SU-DHL-6 (cell line): ENCODE measurements at regions not wholly inside any gene's neighbourhood (a gene's known extent, or its start where the extent isn't known, plus 50 kb on each side); places are given as distances from the start of the nearest gene placed in this dataset.

Experiments used
- H2AFZ ChIP-seq: fragments of 200-600 bp; sonication (generic); 2 replicates; pipeline ENCODE4 v1.6.1; 2014; ENCODE audit warnings: low read depth, mild to moderate bottlenecking, moderate library complexity, mixed read lengths, antibody characterized with exemption, low read length; ENCODE audit not compliant: severe bottlenecking
- H3F3A ChIP-seq: fragments of 200-600 bp; shearing (Covaris generic); 2 replicates; pipeline ENCODE4 v1.6.0; 2016; ENCODE audit warnings: antibody characterized with exemption, mild to moderate bottlenecking; ENCODE audit not compliant: insufficient read depth
- H3K27ac ChIP-seq: fragments of 200-600 bp; sonication (generic); 2 replicates; pipeline ENCODE4 v1.5.1; 2016; ENCODE audit warnings: low read depth, mild to moderate bottlenecking, low read length, moderate library complexity, mixed read lengths
- H3K27me3 ChIP-seq: fragments of 200-600 bp; sonication (generic), shearing (Covaris generic); 2 replicates; pipeline ENCODE4 v1.6.0; 2014; ENCODE audit warnings: mild to moderate bottlenecking, low read length
- H3K36me3 ChIP-seq: fragments of 200-600 bp; sonication (generic); 2 replicates; pipeline ENCODE4 v1.6.1; 2014; ENCODE audit warnings: mild to moderate bottlenecking, low read length, mixed read lengths
- H3K4me2 ChIP-seq: fragments of 300-600, 200-600 bp; shearing (Covaris generic), sonication (generic); 2 replicates; pipeline ENCODE4 v1.6.0; 2014; ENCODE audit warnings: low read length, low read depth, mild to moderate bottlenecking; ENCODE audit not compliant: poor library complexity, severe bottlenecking
- H3K4me3 ChIP-seq: fragments of 200-600 bp; sonication (generic); 2 replicates; pipeline ENCODE4 v1.5.1; 2014; ENCODE audit warnings: antibody characterized with exemption, low read length, mild to moderate bottlenecking, mixed read lengths; ENCODE audit not compliant: insufficient read depth, poor library complexity, severe bottlenecking
- H3K79me2 ChIP-seq: fragments of 200-600 bp; sonication (generic); 2 replicates; pipeline ENCODE4 v1.6.1; 2014; ENCODE audit warnings: mild to moderate bottlenecking, low read length, moderate library complexity; ENCODE audit not compliant: insufficient read depth
- H3K9ac ChIP-seq: fragments of 200-600 bp; sonication (generic); 2 replicates; pipeline ENCODE4 v1.7.0; 2014; ENCODE audit warnings: mild to moderate bottlenecking, low read length
- H3K9me2 ChIP-seq: fragments of 200-600 bp; sonication (generic); replicated peaks from 2 replicates; pipeline ENCODE4 v1.6.1; 2014; ENCODE audit warnings: low read length; ENCODE audit not compliant: insufficient read depth
- H3K9me3 ChIP-seq: fragments of 200-600 bp; sonication (generic); 2 replicates; pipeline ENCODE4 v1.6.1; 2014; ENCODE audit warnings: low read length, mixed read lengths; ENCODE audit not compliant: insufficient read depth
- H4K20me1 ChIP-seq: fragments of 200-600 bp; sonication (generic); 2 replicates; pipeline ENCODE4 v1.6.1; 2014; ENCODE audit warnings: low read depth, mild to moderate bottlenecking, antibody characterized with exemption, low read length, moderate library complexity, mixed read lengths
- EZH2phosphoT487 ChIP-seq: fragments of 200-600 bp; sonication (generic), shearing (Covaris generic); conservative IDR thresholded peaks from 2 replicates; pipeline ENCODE4 v1.6.1; 2018; ENCODE audit warnings: mild to moderate bottlenecking, antibody characterized with exemption, low read length, moderate library complexity, mixed read lengths
- TF ChIP-seq, protein P1 (sequence below): fragments of 200-600 bp; sonication (generic); IDR thresholded peaks from one replicate; pipeline ENCODE4 v1.5.1; 2017; ENCODE audit warnings: antibody characterized with exemption, mild to moderate bottlenecking, low read length, moderate library complexity; ENCODE audit not compliant: insufficient read depth, poor library complexity, severe bottlenecking

- no peak for TF ChIP-seq EZH2phosphoT487
- TF ChIP-seq, protein P1, sequence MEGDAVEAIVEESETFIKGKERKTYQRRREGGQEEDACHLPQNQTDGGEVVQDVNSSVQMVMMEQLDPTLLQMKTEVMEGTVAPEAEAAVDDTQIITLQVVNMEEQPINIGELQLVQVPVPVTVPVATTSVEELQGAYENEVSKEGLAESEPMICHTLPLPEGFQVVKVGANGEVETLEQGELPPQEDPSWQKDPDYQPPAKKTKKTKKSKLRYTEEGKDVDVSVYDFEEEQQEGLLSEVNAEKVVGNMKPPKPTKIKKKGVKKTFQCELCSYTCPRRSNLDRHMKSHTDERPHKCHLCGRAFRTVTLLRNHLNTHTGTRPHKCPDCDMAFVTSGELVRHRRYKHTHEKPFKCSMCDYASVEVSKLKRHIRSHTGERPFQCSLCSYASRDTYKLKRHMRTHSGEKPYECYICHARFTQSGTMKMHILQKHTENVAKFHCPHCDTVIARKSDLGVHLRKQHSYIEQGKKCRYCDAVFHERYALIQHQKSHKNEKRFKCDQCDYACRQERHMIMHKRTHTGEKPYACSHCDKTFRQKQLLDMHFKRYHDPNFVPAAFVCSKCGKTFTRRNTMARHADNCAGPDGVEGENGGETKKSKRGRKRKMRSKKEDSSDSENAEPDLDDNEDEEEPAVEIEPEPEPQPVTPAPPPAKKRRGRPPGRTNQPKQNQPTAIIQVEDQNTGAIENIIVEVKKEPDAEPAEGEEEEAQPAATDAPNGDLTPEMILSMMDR, result no peak
Observed at GRCh38 chr10:120749072-120749471, 102.1 kb upstream of the WDR11 start.

DNA sequence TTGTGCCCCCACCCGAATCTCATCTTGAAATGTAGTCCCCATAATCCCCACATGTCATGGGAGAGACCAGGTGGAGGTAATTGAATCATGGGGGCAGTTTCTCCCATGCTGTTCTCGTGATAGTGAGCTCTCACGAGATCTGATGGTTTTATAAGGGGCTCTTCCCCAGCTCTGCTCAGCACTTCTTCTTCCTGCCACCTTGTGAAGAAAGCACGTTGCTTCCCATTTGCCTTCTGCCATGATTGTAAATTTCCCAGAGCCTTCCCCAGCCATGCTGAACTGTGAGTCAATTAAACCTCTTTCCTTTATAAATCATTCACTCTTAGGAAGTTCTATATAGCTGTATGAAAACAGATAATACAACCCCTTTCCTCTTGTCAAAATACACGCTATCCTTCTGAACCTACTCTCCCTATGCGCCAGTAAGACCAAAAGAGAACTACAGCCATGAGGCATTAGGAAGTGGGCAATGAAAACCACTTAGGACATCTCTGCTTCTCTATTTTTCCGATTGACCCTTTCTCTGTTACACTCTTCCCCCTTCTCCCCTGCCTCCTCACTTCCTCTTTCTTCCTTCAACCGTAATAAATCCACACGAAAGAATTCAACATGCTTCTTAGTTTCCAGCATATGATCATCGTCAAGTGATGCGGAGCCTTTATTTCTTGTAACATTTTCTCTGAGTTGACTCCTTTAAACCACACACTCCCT, 101.2 kb upstream of the WDR11 start:
- H3K9me2 ChIP-seq, result no peaks in the 10 kb centered on the region
- no peaks in the 10 kb centered on the region for H3K9me3 ChIP-seq
- H3F3A ChIP-seq, result no peaks in the 10 kb centered on the region
- no peaks in the 10 kb centered on the region for H4K20me1 ChIP-seq
- H2AFZ ChIP-seq, result no peak overlapping the region
- no peak overlapping the region for H3K9ac ChIP-seq
- H3K27me3 ChIP-seq, result no peaks in the 10 kb centered on the region
- no peaks in the 10 kb centered on the region for H3K79me2 ChIP-seq
- no peaks in the 10 kb centered on the region for H3K36me3 ChIP-seq
- no peak overlapping the region for H3K4me3 ChIP-seq
- H3K4me2 ChIP-seq, result no peak overlapping the region
- no peak for TF ChIP-seq EZH2phosphoT487
- TF ChIP-seq, protein P1, result no peak
- H3K27ac ChIP-seq, result no peak overlapping the region

More at GRCh38 chr10:120749072-120749471, 102.1 kb upstream of the WDR11 start:
- Histone ChIP-seq H3K9me3 (no peaks in the 10 kb centered on the region), H3K36me3 (no peaks in the 10 kb centered on the region), H4K20me1 (no peaks in the 10 kb centered on the region), H3K79me2 (no peaks in the 10 kb centered on the region), H3K27ac (no peak overlapping the region), H3K9ac (no peak overlapping the region), H2AFZ (no peak overlapping the region), H3K4me2 (no peak overlapping the region), H3K9me2 (no peaks in the 10 kb centered on the region), H3K4me3 (no peak overlapping the region), H3K27me3 (no peaks in the 10 kb centered on the region), H3F3A (no peaks in the 10 kb centered on the region)

GRCh38 chr10:120755771-120756170, 95.4 kb upstream of the WDR11 start:
- no peak overlapping the region for H3K27ac ChIP-seq
- no peaks in the 10 kb centered on the region for H3K9me3 ChIP-seq
- H3K9ac ChIP-seq, result no peak overlapping the region
- TF ChIP-seq, protein P1, result no peak
- TF ChIP-seq EZH2phosphoT487, result no peak
- H3K4me3 ChIP-seq, result no peak overlapping the region
- H2AFZ ChIP-seq, result no peak overlapping the region
- H3K9me2 ChIP-seq, result no peaks in the 10 kb centered on the region; the same call in 1 of the 2 replicates
- H4K20me1 ChIP-seq, result no peaks in the 10 kb centered on the region
- H3K4me2 ChIP-seq, result no peak overlapping the region
- no peaks in the 10 kb centered on the region for H3K27me3 ChIP-seq
- H3F3A ChIP-seq, result no peaks in the 10 kb centered on the region
- no peaks in the 10 kb centered on the region for H3K36me3 ChIP-seq
- H3K79me2 ChIP-seq, result no peaks in the 10 kb centered on the region
